MCF 10A (cell line): ENCODE measurements at regions not wholly inside any gene's neighbourhood (a gene's known extent, or its start where the extent isn't known, plus 50 kb on each side); places are given as distances from the start of the nearest gene placed in this dataset.

Source experiments
- BruUV-seq: library from RNA; stranded (reverse); fragments of 400-500 nt; replicated peaks from 2 replicates; lab custom pipeline; 2021; lab: Mats Ljungman, UMichigan
- CTCF ChIA-PET: fragments of 300-600 bp; sonication (Branson Sonifier 250); formaldehyde crosslinking; extraction: SDS; loops from one replicate; lab custom pipeline; 2021; ENCODE audit warnings: antibody characterized with exemption, inconsistent platforms; lab: Yijun Ruan, JAX
- POLR2A ChIA-PET: fragments of 300-600, 350-650 bp; sonication (Branson Sonifier 250); formaldehyde crosslinking; extraction: SDS; loops from one replicate; lab custom pipeline; 2020; ENCODE audit warnings: antibody characterized with exemption, inconsistent platforms; lab: Yijun Ruan, JAX
- DNase-seq: peaks from one replicate; pipeline ENCODE4 v3.0.0-alpha.2; 2018; ENCODE audit not compliant: unreplicated experiment
- H3K27ac Mint-ChIP-seq: one replicate; pipeline ENCODE4 v1.8.0; 2022; ENCODE audit warnings: mild to moderate bottlenecking, low read depth, mixed read lengths; ENCODE audit not compliant: unreplicated experiment
- H3K27me3 Mint-ChIP-seq: one replicate; pipeline ENCODE4 v1.8.0; 2022; ENCODE audit warnings: mixed read lengths; ENCODE audit not compliant: insufficient read depth, unreplicated experiment
- H3K36me3 Mint-ChIP-seq: one replicate; pipeline ENCODE4 v1.8.0; 2022; ENCODE audit warnings: mild to moderate bottlenecking, moderate library complexity, mixed read lengths; ENCODE audit not compliant: insufficient read depth, unreplicated experiment
- H3K4me1 Mint-ChIP-seq: one replicate; pipeline ENCODE4 v1.8.0; 2022; ENCODE audit warnings: mixed read lengths; ENCODE audit not compliant: insufficient read depth, unreplicated experiment
- H3K4me3 Mint-ChIP-seq: one replicate; pipeline ENCODE4 v1.8.0; 2022; ENCODE audit warnings: mild to moderate bottlenecking, moderate library complexity, mixed read lengths; ENCODE audit not compliant: unreplicated experiment
- H3K9me3 Mint-ChIP-seq: one replicate; pipeline ENCODE4 v1.8.0; 2022; ENCODE audit warnings: mixed read lengths; ENCODE audit not compliant: unreplicated experiment
- CTCF ChIP-seq: fragments of 200-600 bp; IDR thresholded peaks from one replicate; pipeline ENCODE4 v1.8.0; 2022; ENCODE audit warnings: antibody characterized with exemption, mild to moderate bottlenecking; ENCODE audit not compliant: unreplicated experiment
- intact Hi-C: fragments of 100-400 bp; cut with micrococcal nuclease; formaldehyde crosslinking; loops from 2 replicates; pipeline ENCODE4 v1.14.1; 2022

GRCh38 chr3:30122359-30122758 lies 484.0 kb upstream of the TGFBR2 start:
- CTCF ChIA-PET: interaction anchor here (0.9 to 1.1 kb wide), 2 partner anchors 9 to 80 kb away, joined by 3 to 5 read pairs; no protein-coding TSS in a partner anchor
- no peaks in the 10 kb centered on the region for H3K9me3 Mint-ChIP-seq
- POLR2A ChIA-PET: no interaction called here
- no peak for TF ChIP-seq CTCF
- no peak overlapping the region for H3K4me3 Mint-ChIP-seq
- peaks cover 10% of the 10 kb centered on the region for H3K4me1 Mint-ChIP-seq
- no peaks in the 10 kb centered on the region for H3K27me3 Mint-ChIP-seq
- DNase-seq: no peak
- no peak overlapping the region for H3K27ac Mint-ChIP-seq
- no TSS peak for BruUV-seq
- intact Hi-C loops: no loop called here
- H3K36me3 Mint-ChIP-seq: no peaks in the 10 kb centered on the region

DNA sequence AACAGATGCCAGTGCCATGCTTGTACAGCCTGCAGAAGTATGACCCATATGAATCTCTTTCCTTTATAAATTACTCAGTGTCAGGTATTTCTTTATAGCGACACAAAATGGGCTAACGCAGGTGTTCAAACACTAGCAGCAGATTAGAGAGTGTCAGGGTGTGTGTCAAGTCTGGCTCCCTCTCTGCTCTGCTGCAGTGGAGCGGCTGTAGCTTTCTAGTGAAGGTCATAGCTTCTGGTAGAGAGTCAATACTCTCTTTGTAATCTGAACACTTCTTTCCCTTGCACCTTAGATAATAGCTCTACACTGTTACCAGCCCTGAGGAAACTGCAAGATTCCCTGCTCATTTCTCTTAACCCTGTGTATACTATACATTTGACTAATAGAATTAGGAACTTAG lies 483.2 kb upstream of the TGFBR2 start:
- Mint-ChIP-seq H3K36me3 (no peaks in the 10 kb centered on the region), H3K27me3 (no peaks in the 10 kb centered on the region), H3K4me3 (no peak overlapping the region), H3K4me1 (peaks cover 10% of the 10 kb centered on the region), H3K9me3 (no peaks in the 10 kb centered on the region), H3K27ac (no peak overlapping the region)
- ChIA-PET POLR2A (no interaction called here), CTCF (interaction anchor here (0.9 to 1.2 kb wide), 2 partner anchors 10 to 76 kb away, joined by 3 to 4 read pairs; no protein-coding TSS in a partner anchor)
- intact Hi-C loops: no loop called here
- TF ChIP-seq CTCF: no peak
- no TSS peak for BruUV-seq
- DNase-seq: no peak

DNA sequence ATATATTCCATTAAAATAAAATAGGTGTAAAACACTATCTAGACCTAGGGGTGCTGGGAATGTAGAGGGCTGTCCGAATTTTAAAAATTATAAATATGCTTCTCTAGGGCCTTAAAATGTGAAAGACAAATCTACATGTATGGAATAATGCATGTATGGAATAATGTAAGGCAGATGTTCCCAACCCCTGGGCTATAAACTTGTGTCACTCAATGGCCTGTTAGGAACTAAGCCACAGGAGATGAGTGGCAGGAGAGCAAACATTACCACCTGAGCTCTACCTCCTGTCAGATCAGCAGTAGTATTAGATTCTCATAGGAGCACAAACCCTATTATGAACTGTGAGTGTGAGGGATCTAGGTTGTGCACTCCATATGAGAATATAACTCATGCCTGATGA lies 482.6 kb upstream of the TGFBR2 start:
- intact Hi-C loops: no loop called here
- Mint-ChIP-seq H3K4me1 (peaks cover 10% of the 10 kb centered on the region), H3K27ac (no peak overlapping the region), H3K36me3 (no peaks in the 10 kb centered on the region), H3K9me3 (no peaks in the 10 kb centered on the region), H3K27me3 (no peaks in the 10 kb centered on the region), H3K4me3 (no peak overlapping the region)
- no peak for DNase-seq
- CTCF ChIA-PET: interaction anchor here (1.2 kb wide), 1 partner anchor 76 kb away, joined by 4 read pairs; no protein-coding TSS in a partner anchor
- no TSS peak for BruUV-seq
- POLR2A ChIA-PET: no interaction called here
- TF ChIP-seq CTCF: no peak

- intact Hi-C loops: no loop called here
- Mint-ChIP-seq H3K9me3 (no peaks in the 10 kb centered on the region), H3K4me1 (peaks cover 10% of the 10 kb centered on the region), H3K27ac (no peak overlapping the region), H3K4me3 (no peak overlapping the region), H3K36me3 (no peaks in the 10 kb centered on the region), H3K27me3 (no peaks in the 10 kb centered on the region)
- ChIA-PET POLR2A (no interaction called here), CTCF (no interaction called here)
- BruUV-seq: no TSS peak
- no peak for TF ChIP-seq CTCF
- peak; percentile 69 for DNase-seq
Measured at GRCh38 chr3:30124435-30125370, 481.7 kb upstream of the TGFBR2 start.
